Esophagus squamous epithelium (tissue), 4 donors: ENCODE measurements at regions not wholly inside any gene's neighbourhood (a gene's known extent, or its start where the extent isn't known, plus 50 kb on each side); places are given as distances from the start of the nearest gene placed in this dataset.

Experiments
- POLR2A ChIP-seq, 4 donors: fragments of 450-650 bp; IDR thresholded peaks; one replicate each; pipeline ENCODE4 v1.6.1; 2017; ENCODE audit warnings: antibody characterized with exemption in 4 of 4, mild to moderate bottlenecking in 4 of 4, moderate library complexity in 3 of 4
- TF ChIP-seq, protein P1 (sequence below), 6 experiments: fragments of 450-650 bp in 4 of 6; fragments of 200-600 bp in 2 of 6; sonication (generic) in 2 of 6; IDR thresholded peaks; one replicate each; pipeline ENCODE4 v1.5.1; 2016 to 2019; ENCODE audit warnings: antibody characterized with exemption in 6 of 6, mild to moderate bottlenecking in 4 of 6, moderate library complexity in 4 of 6

DNA sequence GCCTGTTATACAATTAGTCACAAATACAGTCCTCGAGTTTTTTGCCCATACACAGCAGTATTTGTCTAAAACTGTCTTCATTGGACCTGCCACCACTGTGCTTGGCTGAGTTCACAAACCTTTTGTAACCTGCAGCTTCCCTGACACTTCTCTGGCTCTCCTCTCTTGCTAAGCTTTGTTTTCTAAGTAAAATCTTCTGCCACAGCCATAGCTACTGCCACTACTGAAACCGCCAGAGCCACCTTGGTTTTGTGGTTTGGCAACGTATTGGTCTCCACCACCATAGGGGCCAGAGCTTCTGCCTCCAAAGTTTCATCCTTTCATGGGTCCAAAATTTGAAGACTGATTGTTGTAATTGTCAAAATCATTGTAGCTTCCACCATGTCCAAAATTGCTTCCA lies 668.2 kb upstream of the BRINP3 start:
- TF ChIP-seq, protein P1, sequence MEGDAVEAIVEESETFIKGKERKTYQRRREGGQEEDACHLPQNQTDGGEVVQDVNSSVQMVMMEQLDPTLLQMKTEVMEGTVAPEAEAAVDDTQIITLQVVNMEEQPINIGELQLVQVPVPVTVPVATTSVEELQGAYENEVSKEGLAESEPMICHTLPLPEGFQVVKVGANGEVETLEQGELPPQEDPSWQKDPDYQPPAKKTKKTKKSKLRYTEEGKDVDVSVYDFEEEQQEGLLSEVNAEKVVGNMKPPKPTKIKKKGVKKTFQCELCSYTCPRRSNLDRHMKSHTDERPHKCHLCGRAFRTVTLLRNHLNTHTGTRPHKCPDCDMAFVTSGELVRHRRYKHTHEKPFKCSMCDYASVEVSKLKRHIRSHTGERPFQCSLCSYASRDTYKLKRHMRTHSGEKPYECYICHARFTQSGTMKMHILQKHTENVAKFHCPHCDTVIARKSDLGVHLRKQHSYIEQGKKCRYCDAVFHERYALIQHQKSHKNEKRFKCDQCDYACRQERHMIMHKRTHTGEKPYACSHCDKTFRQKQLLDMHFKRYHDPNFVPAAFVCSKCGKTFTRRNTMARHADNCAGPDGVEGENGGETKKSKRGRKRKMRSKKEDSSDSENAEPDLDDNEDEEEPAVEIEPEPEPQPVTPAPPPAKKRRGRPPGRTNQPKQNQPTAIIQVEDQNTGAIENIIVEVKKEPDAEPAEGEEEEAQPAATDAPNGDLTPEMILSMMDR (IDR thresholded peaks at IDR 0.05) = no peak
- no peak for TF ChIP-seq POLR2A (IDR thresholded peaks at IDR 0.05)
